Stimulated activated CD4-positive, alpha-beta T cell treated with anti-CD3 and anti-CD28 coated beads, Interleukin-2, amount 100 ng/mL, for 48 hours (primary cell): ENCODE measurements at regions not wholly inside any gene's neighbourhood (a gene's known extent, or its start where the extent isn't known, plus 50 kb on each side); places are given as distances from the start of the nearest gene placed in this dataset.

ENCODE experiments used
- DNase-seq, 2 donors: peaks; one replicate each; pipeline ENCODE4 v3.0.0-alpha.2; 2020

- no peak for DNase-seq
Measured at GRCh38 chr1:184141361-184141880, 89.9 kb downstream of the TSEN15 start.

- no peak for DNase-seq
Measured at GRCh38 chr1:184143449-184143848, 91.9 kb downstream of the TSEN15 start.

GRCh38 chr1:184145083-184145482 is 93.6 kb downstream of the TSEN15 start:
- no peak for DNase-seq

DNA sequence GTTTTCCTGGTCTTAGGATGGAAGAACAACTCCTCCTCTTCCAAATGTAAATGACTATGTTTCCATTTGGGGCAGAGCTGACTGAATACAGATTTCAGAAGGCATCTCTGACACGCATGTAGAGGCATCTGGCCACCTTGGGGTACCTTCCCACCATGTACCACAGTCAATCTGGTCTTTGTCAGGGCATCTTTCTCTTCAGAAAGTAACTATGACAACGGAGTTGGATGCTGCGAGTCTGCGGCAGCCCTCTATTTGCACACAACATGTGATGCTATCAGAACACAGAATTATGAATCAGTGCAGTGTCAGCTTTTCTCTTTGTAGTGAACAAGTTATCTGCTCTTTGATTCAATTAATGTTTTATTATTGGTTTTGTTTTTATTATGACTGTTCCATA is 94.7 kb downstream of the TSEN15 start:
- DNase-seq, result no peak

- DNase-seq, result no peak
Measured at GRCh38 chr1:184150776-184151531, 99.4 kb downstream of the TSEN15 start.

DNA sequence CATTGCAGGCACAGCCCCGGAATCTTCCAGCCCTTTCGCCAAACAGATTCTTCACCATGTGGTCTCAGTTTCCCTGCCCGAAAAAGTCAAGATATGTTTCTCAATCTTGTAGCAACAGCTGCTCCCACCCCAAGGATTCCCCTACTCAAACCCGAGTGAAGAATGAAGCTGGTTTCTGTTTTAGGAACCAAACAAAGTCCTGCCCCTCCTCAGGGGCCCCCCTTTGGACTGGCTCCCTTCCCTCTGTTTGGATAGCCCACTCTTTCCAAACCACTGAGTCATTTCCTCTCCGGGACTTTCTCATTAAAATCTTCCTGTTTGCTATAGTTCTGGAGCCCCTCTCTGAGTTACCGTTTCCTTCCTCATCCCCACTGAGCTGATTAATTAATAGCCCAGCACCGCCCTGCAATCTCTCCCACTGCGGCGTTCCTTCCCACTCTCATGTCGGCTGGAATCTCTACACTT is 100.9 kb downstream of the TSEN15 start:
- DNase-seq, result no peak

DNA sequence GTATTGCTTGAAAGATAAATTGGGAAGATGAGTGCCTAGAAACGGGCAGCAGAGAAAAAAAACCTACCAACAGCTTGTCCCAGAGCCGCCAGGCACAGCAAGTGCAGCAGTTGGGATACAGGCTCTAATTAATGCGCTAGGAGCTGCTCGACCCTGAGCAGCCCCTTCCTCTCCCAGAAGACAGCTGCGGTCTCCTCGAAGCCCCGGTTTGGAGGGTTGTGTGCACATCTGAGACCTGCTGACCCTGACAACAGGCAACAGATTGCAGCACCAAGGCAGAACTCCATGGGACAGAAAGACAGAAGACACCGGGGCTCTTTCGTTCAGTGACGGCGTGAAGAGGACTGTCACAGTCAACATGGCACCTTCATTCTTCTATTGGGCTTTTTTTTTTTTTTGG is 101.4 kb downstream of the TSEN15 start:
- DNase-seq, result no peak

DNA sequence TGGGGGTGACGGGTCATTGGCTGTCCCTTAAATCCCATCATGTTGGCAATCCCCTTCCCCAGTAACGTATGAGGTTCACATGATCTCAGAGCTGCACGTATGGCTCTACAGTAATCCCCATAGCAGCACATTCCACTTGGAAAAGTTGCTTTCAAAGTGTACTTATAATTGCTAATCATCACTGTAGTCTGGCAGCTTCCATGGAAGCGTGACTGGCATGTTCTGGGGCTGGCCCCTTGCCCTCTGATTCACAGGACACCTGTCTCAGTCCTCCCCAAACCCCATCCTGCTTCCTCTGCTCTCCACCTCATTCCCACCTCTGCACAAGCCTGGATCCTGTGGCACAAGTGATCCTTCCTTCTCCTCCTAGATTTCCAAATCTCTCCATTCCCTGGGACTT is 102.2 kb downstream of the TSEN15 start:
- no peak for DNase-seq

DNA sequence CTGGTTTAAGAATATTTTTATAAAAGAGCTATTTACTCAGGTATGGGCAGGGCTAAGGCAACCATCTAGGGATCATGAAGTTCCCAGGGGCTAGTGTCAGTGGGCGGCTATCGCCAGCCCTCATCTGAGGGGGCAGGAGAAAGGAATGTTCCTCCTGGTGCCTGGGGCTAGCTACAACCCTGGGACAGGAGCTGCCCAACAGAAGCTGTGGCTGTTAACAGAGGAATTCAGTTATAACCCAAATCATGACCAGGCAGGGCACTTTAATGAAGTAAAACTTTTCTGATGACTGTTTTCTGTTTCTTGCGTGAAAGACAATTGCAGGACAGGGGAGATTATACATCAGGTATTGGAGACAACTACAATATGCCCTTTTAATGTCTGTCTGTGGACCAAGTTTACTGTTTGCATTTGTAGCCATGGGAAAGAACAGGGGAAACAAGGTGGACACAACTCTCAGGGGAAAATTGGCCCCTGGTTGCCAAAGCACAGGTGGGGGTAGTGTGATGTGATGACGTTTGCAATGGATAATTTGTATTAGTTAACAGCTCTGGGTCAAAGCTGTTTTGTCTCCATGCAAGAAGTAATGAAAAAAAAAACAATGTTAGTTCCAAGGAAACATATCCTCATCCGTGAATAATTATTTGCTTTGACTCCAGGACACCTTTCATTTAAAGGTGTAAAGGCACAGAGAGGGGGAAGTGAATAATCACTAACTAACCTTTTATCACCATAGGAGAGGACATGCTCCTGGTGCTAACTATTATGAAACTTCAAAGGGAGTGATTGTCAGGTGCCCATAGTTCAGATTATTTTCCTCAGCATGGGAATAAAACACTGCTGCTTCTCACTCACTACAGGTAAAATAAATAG is 105.2 kb downstream of the TSEN15 start:
- DNase-seq, result no peak

DNA sequence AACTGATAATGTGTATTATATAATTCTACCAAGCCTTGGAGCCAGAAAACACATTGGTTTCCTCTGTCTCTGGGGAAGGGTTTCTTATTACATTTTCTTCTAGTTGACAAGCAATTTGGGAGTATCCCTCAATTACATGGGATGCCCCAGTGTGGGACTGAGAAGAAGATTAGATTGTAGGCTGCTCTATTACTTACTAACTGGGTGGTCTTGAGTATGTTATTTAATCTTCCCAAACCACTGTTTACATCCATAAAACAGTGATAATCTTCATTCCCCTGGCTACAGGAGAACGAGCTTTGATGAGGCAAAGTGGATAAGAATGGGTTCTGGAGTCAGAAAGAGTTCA is 105.8 kb downstream of the TSEN15 start:
- DNase-seq, result no peak

GRCh38 chr1:184158896-184159681 is 107.6 kb downstream of the TSEN15 start:
- DNase-seq, result no peak

DNA sequence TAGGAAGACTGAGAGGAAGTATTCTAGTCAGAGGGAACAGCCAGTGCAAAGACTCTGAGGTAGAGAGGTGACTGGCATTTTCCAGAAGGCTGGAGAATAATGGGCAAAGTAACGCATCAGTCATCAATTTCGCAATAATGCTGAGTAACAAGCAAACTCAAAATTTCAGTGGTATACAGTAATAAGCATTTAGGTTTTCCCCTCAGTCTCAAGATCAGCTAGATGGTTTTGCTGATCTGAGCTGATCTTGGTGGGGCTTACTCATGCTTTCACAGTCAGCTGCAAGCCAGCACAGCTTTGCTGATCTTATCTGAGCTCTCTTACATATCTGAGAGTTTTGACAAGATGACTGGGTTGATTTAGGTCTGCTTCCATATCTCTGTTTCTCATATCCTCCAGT is 108.7 kb downstream of the TSEN15 start:
- DNase-seq, result peak; percentile 7 to 11

- DNase-seq, result peak; percentile 10 to 20
Measured at GRCh38 chr1:184161071-184161698, 109.7 kb downstream of the TSEN15 start.

GRCh38 chr1:184162281-184162680 is 110.8 kb downstream of the TSEN15 start:
- DNase-seq, result no peak

- no peak for DNase-seq
Measured at GRCh38 chr1:184163674-184164465, 112.3 kb downstream of the TSEN15 start.

DNA sequence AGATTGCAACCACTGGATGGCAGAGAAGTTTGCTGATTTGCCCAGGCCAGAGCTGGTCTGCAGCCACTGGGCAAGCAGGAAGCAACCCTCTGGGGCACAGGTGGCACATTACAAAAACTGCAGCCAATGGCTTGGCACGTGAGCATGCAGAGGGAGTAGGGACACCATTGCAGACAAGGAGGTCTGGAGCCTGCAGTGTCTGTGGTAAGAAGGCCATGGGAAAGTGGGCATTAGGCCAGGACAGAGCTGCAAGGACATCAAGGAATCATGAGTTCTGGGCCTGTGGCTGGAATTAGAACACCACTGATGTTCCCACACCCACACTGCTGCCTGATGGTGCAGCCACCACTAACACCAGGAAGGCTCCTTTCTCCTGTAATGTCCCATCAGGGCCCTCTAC is 113.0 kb downstream of the TSEN15 start:
- DNase-seq, result no peak

GRCh38 chr1:184166485-184166884 is 115.0 kb downstream of the TSEN15 start:
- DNase-seq, result no peak

- no peak for DNase-seq
Measured at GRCh38 chr1:184167352-184167751, 115.8 kb downstream of the TSEN15 start.

DNA sequence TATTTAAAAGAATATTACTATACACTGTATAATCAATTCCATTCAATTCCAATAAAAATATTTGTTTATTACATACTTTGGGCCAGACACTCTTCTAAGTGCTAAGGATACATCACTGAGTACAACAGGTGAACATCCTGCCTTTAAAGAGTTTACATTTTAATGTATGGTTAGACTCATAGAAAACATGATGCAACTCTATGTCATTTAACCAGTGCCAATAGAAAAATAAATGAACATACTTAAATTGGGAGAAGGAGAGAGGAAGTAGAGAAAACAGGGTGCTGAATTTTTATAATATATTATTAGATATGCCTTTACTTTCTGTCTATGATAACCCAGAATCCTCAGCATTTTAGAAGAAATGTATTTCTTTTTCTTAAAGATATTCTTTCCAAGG is 119.2 kb downstream of the TSEN15 start:
- DNase-seq, result no peak

- no peak for DNase-seq
Measured at GRCh38 chr1:184176058-184176457, 124.5 kb downstream of the TSEN15 start.

DNA sequence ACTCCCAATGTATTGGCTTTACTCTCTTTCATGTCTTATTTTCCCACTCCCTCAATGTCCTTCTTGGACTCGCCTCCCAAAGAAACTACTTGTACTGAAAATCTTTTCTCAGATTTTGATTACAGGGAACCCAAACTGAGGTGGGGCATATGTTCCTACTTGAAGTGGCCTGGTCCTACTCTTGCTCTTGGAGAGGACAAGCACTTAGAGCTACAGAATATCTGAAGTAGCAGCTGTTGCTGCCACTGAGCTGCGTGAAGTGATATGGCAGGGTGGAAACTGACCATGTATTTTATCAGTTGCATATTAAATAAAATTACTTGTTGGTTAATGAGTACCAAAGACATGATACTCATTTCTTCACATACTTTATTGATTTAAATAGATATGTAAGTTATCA is 129.5 kb downstream of the TSEN15 start:
- no peak for DNase-seq

GRCh38 chr1:184183919-184184318 is 132.4 kb downstream of the TSEN15 start:
- DNase-seq, result no peak
